Smooth muscle cell (in vitro differentiated cells): ENCODE measurements at regions not wholly inside any gene's neighbourhood (a gene's known extent, or its start where the extent isn't known, plus 50 kb on each side); places are given as distances from the start of the nearest gene placed in this dataset.
"Not testable (repeated sequence)": the region's sequence is repeated elsewhere in the genome, so short reads cannot be mapped to it uniquely, and the experiment has no call there.

Experiments used
- DNase-seq: peaks from one replicate; lab custom pipeline; 2025; ENCODE audit not compliant: unreplicated experiment; lab: John Stamatoyannopoulos, UW
- H2AFZ ChIP-seq: fragments of 200-600 bp; sonication (generic); 2 replicates; pipeline ENCODE4 v1.6.0; 2016; ENCODE audit warnings: antibody characterized with exemption, low read depth, mild to moderate bottlenecking
- H3F3A ChIP-seq: fragments of 200-600 bp; sonication (generic); 2 replicates; pipeline ENCODE4 v1.6.0; 2017; ENCODE audit warnings: antibody characterized with exemption, low read depth
- H3K27ac ChIP-seq: fragments of 200-600 bp; sonication (generic); 2 replicates; pipeline ENCODE4 v1.5.1; 2016; ENCODE audit warnings: low read depth, mild to moderate bottlenecking
- H3K27me3 ChIP-seq: fragments of 200-600 bp; sonication (generic); 2 replicates; pipeline ENCODE4 v1.6.1; 2016; ENCODE audit warnings: low read depth, mild to moderate bottlenecking
- H3K36me3 ChIP-seq: fragments of 200-600 bp; sonication (generic); 2 replicates; pipeline ENCODE4 v1.5.1; 2016; ENCODE audit warnings: low read depth
- H3K4me1 ChIP-seq: fragments of 200-600 bp; sonication (generic); 2 replicates; pipeline ENCODE4 v1.5.1; 2016; ENCODE audit warnings: low read depth
- H3K4me2 ChIP-seq: fragments of 200-600 bp; sonication (generic); 2 replicates; pipeline ENCODE4 v1.6.0; 2016; ENCODE audit warnings: mild to moderate bottlenecking
- H3K4me3 ChIP-seq: fragments of 200-600 bp; sonication (generic); 2 replicates; pipeline ENCODE4 v1.5.1; 2016; ENCODE audit warnings: mild to moderate bottlenecking
- H3K79me2 ChIP-seq: fragments of 200-600 bp; sonication (generic); 2 replicates; pipeline ENCODE4 v1.6.0; 2016; ENCODE audit warnings: low read depth, mild to moderate bottlenecking
- H3K9ac ChIP-seq: fragments of 200-600 bp; sonication (generic); 2 replicates; pipeline ENCODE4 v1.6.0; 2016; ENCODE audit warnings: low read depth
- H3K9me3 ChIP-seq: fragments of 200-600 bp; sonication (generic); replicated peaks from 2 replicates; pipeline ENCODE4 v1.5.1; 2016; ENCODE audit warnings: low read depth
- H4K20me1 ChIP-seq: fragments of 200-600 bp; sonication (generic); 2 replicates; pipeline ENCODE4 v1.6.0; 2016; ENCODE audit warnings: low read depth
- CTCF ChIP-seq: fragments of 200-600 bp; sonication (generic); IDR thresholded peaks from 2 replicates; pipeline ENCODE4 v1.5.1; 2017; ENCODE audit warnings: borderline replicate concordance, mild to moderate bottlenecking, antibody characterized with exemption; ENCODE audit not compliant: insufficient read depth, poor library complexity, severe bottlenecking
- whole genome bisulfite sequencing: methylation state at CpG from one replicate; pipeline ENCODE4 v1.1.7; 2016; ENCODE audit warnings: low lambda C conversion rate; 5-methylcytosine and 5-hydroxymethylcytosine counted together

- no peak overlapping the region for H3K27ac ChIP-seq
- H4K20me1 ChIP-seq: no peaks in the 10 kb centered on the region
- WGBS: 89% methylated on average over 3 of the region's 3 CpGs
- H3K4me3 ChIP-seq: no peak overlapping the region
- no peaks in the 10 kb centered on the region for H3K27me3 ChIP-seq
- TF ChIP-seq CTCF: no peak
- no peaks in the 10 kb centered on the region for H3K79me2 ChIP-seq
- no peak overlapping the region for H3K4me2 ChIP-seq
- H3K4me1 ChIP-seq: no peaks in the 10 kb centered on the region
- H3F3A ChIP-seq: no peaks in the 10 kb centered on the region
- no peak overlapping the region for H3K9ac ChIP-seq
- no peak for DNase-seq
- H3K36me3 ChIP-seq: no peaks in the 10 kb centered on the region
- no peak overlapping the region for H2AFZ ChIP-seq
- H3K9me3 ChIP-seq: no peaks in the 10 kb centered on the region
Observed at GRCh38 chr16:87156195-87156594, 161.0 kb downstream of the C16orf95 start.

- no peak for DNase-seq
Observed at GRCh38 chr16:87160234-87160636, 157.0 kb downstream of the C16orf95 start.

GRCh38 chr16:87160701-87161337, 156.4 kb downstream of the C16orf95 start:
- Histone ChIP-seq H3K4me3 (no peak overlapping the region), H3K27ac (peak overlapping the region; percentile 77), H3K9me3 (no peaks in the 10 kb centered on the region), H3K36me3 (no peaks in the 10 kb centered on the region), H3K9ac (no peak overlapping the region), H3K27me3 (no peaks in the 10 kb centered on the region), H3K4me1 (no peaks in the 10 kb centered on the region), H3F3A (no peaks in the 10 kb centered on the region), H3K79me2 (no peaks in the 10 kb centered on the region), H3K4me2 (peak overlapping the region; percentile 72), H4K20me1 (no peaks in the 10 kb centered on the region), H2AFZ (no peak overlapping the region)
- no peak for DNase-seq
- no peak for TF ChIP-seq CTCF
- WGBS: 49% methylated on average over 19 of the region's 19 CpGs

More at GRCh38 chr16:87160234-87160636, 157.0 kb downstream of the C16orf95 start:
- Histone ChIP-seq H3K27ac (peak overlapping the region; percentile 77), H4K20me1 (no peaks in the 10 kb centered on the region), H3K4me2 (peak overlapping the region; percentile 72), H3K36me3 (no peaks in the 10 kb centered on the region), H3K27me3 (no peaks in the 10 kb centered on the region), H3K4me1 (no peaks in the 10 kb centered on the region), H3K4me3 (no peak overlapping the region), H3K9ac (peak overlapping the region; percentile 48), H3K79me2 (no peaks in the 10 kb centered on the region), H3F3A (no peaks in the 10 kb centered on the region), H2AFZ (peak overlapping the region; percentile 77), H3K9me3 (no peaks in the 10 kb centered on the region)
- TF ChIP-seq CTCF: no peak
- 23% methylated on average over 14 of the region's 15 CpGs for WGBS

- H3K27me3 ChIP-seq, H3K4me3 ChIP-seq, H3K9me3 ChIP-seq, H3K4me1 ChIP-seq, H4K20me1 ChIP-seq, H2AFZ ChIP-seq, DNase-seq, H3K79me2 ChIP-seq, H3K36me3 ChIP-seq, H3K4me2 ChIP-seq, H3K9ac ChIP-seq, H3F3A ChIP-seq: not testable (repeated sequence)
- WGBS: 94% methylated on average over 7 of the region's 7 CpGs
- H3K27ac ChIP-seq: peak overlapping the region; percentile 77
Observed at GRCh38 chr16:87161410-87161809, 155.8 kb downstream of the C16orf95 start.
